ENCODE measurements at regions not wholly inside any gene's neighbourhood (a gene's known extent, or its start where the extent isn't known, plus 50 kb on each side); places are given as distances from the start of the nearest gene placed in this dataset.
A peak's percentile ranks its signal among the peaks of the same experiment; 100 is the strongest.

- no peak overlapping the region for H3K4me3 Mint-ChIP-seq
- H3K9ac ChIP-seq (ENCODE audit: insufficient read depth, low read length, poor library complexity, severe bottlenecking): no peak overlapping the region
- H3K4me1 ChIP-seq (ENCODE audit: control insufficient read depth in 1 of 2, insufficient read depth in 2 of 2, low read length in 2 of 2): peaks cover 5 to 8% of the 10 kb centered on the region in 2 donors
- DNase-seq: peak; percentile 3 to 39 (median 30)
- TF ChIP-seq CTCF (IDR thresholded peaks at IDR 0.05): no peak
- WGBS (ENCODE audit: insufficient coverage): 0% methylated on average over 3 of the region's 5 CpGs
- peaks cover 7% of the 10 kb centered on the region for H3K4me1 Mint-ChIP-seq
- H2AFZ ChIP-seq (ENCODE audit: insufficient read depth, low read depth, low read length, poor library complexity, severe bottlenecking): no peak overlapping the region
- intact Hi-C loops (cut with micrococcal nuclease): no loop called here
- no peaks in the 10 kb centered on the region for H3K36me3 ChIP-seq (replicated peaks in 1 of 2; ENCODE audit: control insufficient read depth in 1 of 2, insufficient read depth in 2 of 2, low read length in 2 of 2)
- H3K27ac ChIP-seq (ENCODE audit: low read depth in 1 of 2, low read length in 2 of 2): no peak overlapping the region
- no peaks in the 10 kb centered on the region for H4K20me1 ChIP-seq (ENCODE audit: insufficient read depth, low read length)
- H3K9me3 Mint-ChIP-seq: peaks cover 0 to 4% (median 0%) of the 10 kb centered on the region in 7 donors
- peaks cover 9 to 19% of the 10 kb centered on the region in 2 donors for H3K27me3 ChIP-seq (ENCODE audit: control insufficient read depth in 2 of 2, insufficient read depth in 2 of 2, low read length in 2 of 2)
- no peaks in the 10 kb centered on the region for H3K79me2 ChIP-seq (ENCODE audit: insufficient read depth, low read length)
- no peaks in the 10 kb centered on the region for H3K9me3 ChIP-seq (replicated peaks in 1 of 2; ENCODE audit: control insufficient read depth in 1 of 2, insufficient read depth in 1 of 2, low read length in 2 of 2)
- H3K4me3 ChIP-seq (replicated peaks in 1 of 3; ENCODE audit: low read depth in 2 of 3, low read length in 3 of 3): no peak overlapping the region
- H3K27ac Mint-ChIP-seq: peak overlapping the region in 1 of 7 donors; percentile 6
- H3K36me3 Mint-ChIP-seq: no peaks in the 10 kb centered on the region
- no peak overlapping the region for H3K4me2 ChIP-seq (replicated peaks; ENCODE audit: extremely low read depth, low read length, poor library complexity, severe bottlenecking)
- H3K27me3 Mint-ChIP-seq (ENCODE audit: low read depth in 3 of 3): peaks cover 18 to 27% (median 23%) of the 10 kb centered on the region in 3 donors
These were observed 560.1 kb downstream of the OMA1 start for GRCh38 chr1:57986432-57986831.

- Histone ChIP-seq H3K9me3 (replicated peaks in 1 of 2; ENCODE audit: control insufficient read depth in 1 of 2, insufficient read depth in 1 of 2, low read length in 2 of 2) (no peaks in the 10 kb centered on the region), H3K27me3 (ENCODE audit: control insufficient read depth in 2 of 2, insufficient read depth in 2 of 2, low read length in 2 of 2) (peaks cover 9 to 19% of the 10 kb centered on the region in 2 donors), H3K4me1 (ENCODE audit: control insufficient read depth in 1 of 2, insufficient read depth in 2 of 2, low read length in 2 of 2) (peaks cover 5 to 8% of the 10 kb centered on the region in 2 donors), H2AFZ (ENCODE audit: insufficient read depth, low read depth, low read length, poor library complexity, severe bottlenecking) (no peak overlapping the region), H3K4me3 (replicated peaks in 1 of 3; ENCODE audit: low read depth in 2 of 3, low read length in 3 of 3) (no peak overlapping the region), H3K36me3 (replicated peaks in 1 of 2; ENCODE audit: control insufficient read depth in 1 of 2, insufficient read depth in 2 of 2, low read length in 2 of 2) (no peaks in the 10 kb centered on the region), H3K27ac (ENCODE audit: low read depth in 1 of 2, low read length in 2 of 2) (no peak overlapping the region), H3K9ac (ENCODE audit: insufficient read depth, low read length, poor library complexity, severe bottlenecking) (no peak overlapping the region), H4K20me1 (ENCODE audit: insufficient read depth, low read length) (no peaks in the 10 kb centered on the region), H3K79me2 (ENCODE audit: insufficient read depth, low read length) (no peaks in the 10 kb centered on the region), H3K4me2 (replicated peaks; ENCODE audit: extremely low read depth, low read length, poor library complexity, severe bottlenecking) (no peak overlapping the region)
- Mint-ChIP-seq H3K27me3 (ENCODE audit: low read depth in 3 of 3) (peaks cover 15 to 25% (median 22%) of the 10 kb centered on the region in 3 donors), H3K27ac (no peak overlapping the region), H3K4me1 (peaks cover 7% of the 10 kb centered on the region), H3K36me3 (no peaks in the 10 kb centered on the region), H3K4me3 (no peak overlapping the region), H3K9me3 (no peaks in the 10 kb centered on the region)
- intact Hi-C loops (cut with micrococcal nuclease): no loop called here
- no peak for DNase-seq
- no peak for TF ChIP-seq CTCF (IDR thresholded peaks at IDR 0.05)
These were observed 560.4 kb upstream of the DAB1 start for GRCh38 chr1:57984277-57984676.
